Mesothelial cell of epicardium (in vitro differentiated cells): ENCODE measurements at regions not wholly inside any gene's neighbourhood (a gene's known extent, or its start where the extent isn't known, plus 50 kb on each side); places are given as distances from the start of the nearest gene placed in this dataset.

ENCODE experiments used
- DNase-seq, 2 experiments: peaks; one replicate each; pipeline ENCODE4 v3.0.0; 2021; ENCODE audit warnings: low spot score in 2 of 2; ENCODE audit not compliant: unreplicated experiment in 2 of 2
- H3K27ac Mint-ChIP-seq: 2 replicates; pipeline ENCODE4 v1.8.0; 2021; ENCODE audit warnings: mixed read lengths
- H3K27me3 Mint-ChIP-seq: 2 replicates; pipeline ENCODE4 v1.8.0; 2021; ENCODE audit warnings: low read depth, mixed read lengths
- H3K36me3 Mint-ChIP-seq: 2 replicates; pipeline ENCODE4 v1.8.0; 2021; ENCODE audit warnings: mixed read lengths
- H3K4me1 Mint-ChIP-seq: 2 replicates; pipeline ENCODE4 v1.8.0; 2021; ENCODE audit warnings: mixed read lengths
- H3K4me3 Mint-ChIP-seq: 2 replicates; pipeline ENCODE4 v1.8.0; 2021; ENCODE audit warnings: mild to moderate bottlenecking, moderate library complexity, mixed read lengths
- H3K9me3 Mint-ChIP-seq: 2 replicates; pipeline ENCODE4 v1.8.0; 2021; ENCODE audit warnings: mixed read lengths
- TF ChIP-seq, protein P1 (sequence below): fragments of 200-600 bp; sonication (generic); IDR thresholded peaks from one replicate; pipeline ENCODE4 v1.5.0; 2021; ENCODE audit warnings: antibody characterized with exemption; ENCODE audit not compliant: unreplicated experiment

DNA sequence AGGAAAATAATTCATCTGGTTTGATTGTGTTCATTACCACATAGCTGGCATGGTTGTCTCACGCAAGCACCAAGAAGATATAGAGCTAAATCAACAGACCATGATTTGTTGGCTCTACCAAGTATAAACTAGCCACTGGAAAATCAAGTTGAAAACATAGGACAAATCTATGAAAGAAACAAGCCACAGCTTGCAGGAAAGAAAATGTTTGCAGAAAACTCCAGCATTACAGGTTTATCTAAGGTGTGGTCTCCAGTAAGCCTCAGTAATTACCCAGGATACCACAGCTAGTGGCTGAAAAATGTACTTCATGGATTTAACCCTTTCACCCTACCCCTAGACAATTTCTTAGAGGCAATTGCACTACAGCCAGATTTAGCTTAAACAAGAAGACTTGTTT, 340.6 kb downstream of the SOX2 start:
- H3K9me3 Mint-ChIP-seq: no peaks in the 10 kb centered on the region
- H3K27me3 Mint-ChIP-seq: no peaks in the 10 kb centered on the region
- H3K27ac Mint-ChIP-seq: no peak overlapping the region
- no peaks in the 10 kb centered on the region for H3K36me3 Mint-ChIP-seq
- H3K4me3 Mint-ChIP-seq: no peak overlapping the region
- no peak for DNase-seq
- H3K4me1 Mint-ChIP-seq: peaks cover 4% of the 10 kb centered on the region
- TF ChIP-seq, protein P1, sequence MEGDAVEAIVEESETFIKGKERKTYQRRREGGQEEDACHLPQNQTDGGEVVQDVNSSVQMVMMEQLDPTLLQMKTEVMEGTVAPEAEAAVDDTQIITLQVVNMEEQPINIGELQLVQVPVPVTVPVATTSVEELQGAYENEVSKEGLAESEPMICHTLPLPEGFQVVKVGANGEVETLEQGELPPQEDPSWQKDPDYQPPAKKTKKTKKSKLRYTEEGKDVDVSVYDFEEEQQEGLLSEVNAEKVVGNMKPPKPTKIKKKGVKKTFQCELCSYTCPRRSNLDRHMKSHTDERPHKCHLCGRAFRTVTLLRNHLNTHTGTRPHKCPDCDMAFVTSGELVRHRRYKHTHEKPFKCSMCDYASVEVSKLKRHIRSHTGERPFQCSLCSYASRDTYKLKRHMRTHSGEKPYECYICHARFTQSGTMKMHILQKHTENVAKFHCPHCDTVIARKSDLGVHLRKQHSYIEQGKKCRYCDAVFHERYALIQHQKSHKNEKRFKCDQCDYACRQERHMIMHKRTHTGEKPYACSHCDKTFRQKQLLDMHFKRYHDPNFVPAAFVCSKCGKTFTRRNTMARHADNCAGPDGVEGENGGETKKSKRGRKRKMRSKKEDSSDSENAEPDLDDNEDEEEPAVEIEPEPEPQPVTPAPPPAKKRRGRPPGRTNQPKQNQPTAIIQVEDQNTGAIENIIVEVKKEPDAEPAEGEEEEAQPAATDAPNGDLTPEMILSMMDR: no peak

DNA sequence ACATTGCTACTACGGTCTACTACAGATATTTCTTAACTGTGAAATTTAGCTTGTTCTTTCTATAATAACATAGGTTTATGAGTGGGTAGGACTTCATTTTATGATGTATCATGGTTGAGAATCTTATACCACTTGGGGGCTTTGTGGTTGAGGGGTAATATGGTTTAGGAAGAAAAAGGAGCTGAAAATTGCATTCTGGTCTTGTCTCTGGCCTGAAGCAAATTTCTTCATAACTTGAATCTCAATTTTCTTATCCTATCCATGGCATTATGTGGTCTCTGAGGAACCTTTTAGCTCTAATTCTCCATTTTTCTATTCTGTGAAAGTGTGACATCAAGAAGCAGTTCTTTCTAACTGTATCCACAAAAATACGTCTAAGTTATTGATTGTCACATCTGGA, 341.0 kb downstream of the SOX2 start:
- TF ChIP-seq, protein P1: no peak
- Mint-ChIP-seq H3K4me1 (peaks cover 4% of the 10 kb centered on the region), H3K27ac (no peak overlapping the region), H3K4me3 (no peak overlapping the region), H3K9me3 (no peaks in the 10 kb centered on the region), H3K27me3 (no peaks in the 10 kb centered on the region), H3K36me3 (no peaks in the 10 kb centered on the region)
- no peak for DNase-seq

GRCh38 chr3:182058488-182058887, 346.8 kb downstream of the SOX2 start:
- H3K9me3 Mint-ChIP-seq: no peaks in the 10 kb centered on the region
- peaks cover 8% of the 10 kb centered on the region for H3K27me3 Mint-ChIP-seq
- no peak overlapping the region for H3K4me3 Mint-ChIP-seq
- no peak overlapping the region for H3K27ac Mint-ChIP-seq
- no peak for DNase-seq
- H3K4me1 Mint-ChIP-seq: no peaks in the 10 kb centered on the region
- no peaks in the 10 kb centered on the region for H3K36me3 Mint-ChIP-seq
- TF ChIP-seq, protein P1: no peak

DNA sequence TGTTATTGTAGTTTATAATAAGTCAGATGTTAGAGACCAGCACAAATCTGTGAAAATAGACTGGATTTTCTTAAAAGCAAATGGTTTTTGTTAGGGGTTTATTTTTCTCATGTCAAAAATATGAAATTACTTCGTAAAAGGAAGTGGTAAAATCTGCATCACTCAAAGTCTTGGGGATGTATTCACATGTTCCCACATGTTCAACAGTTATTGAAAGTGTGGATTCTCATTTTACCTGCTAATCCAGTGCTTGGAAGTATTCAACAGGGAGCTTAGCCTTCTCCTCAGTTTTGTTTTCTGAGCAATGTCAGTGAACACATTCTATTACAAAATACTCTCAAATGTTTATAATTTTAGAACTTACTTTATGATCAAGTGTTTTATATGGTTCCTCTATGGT, 352.0 kb downstream of the SOX2 start:
- peaks cover 17% of the 10 kb centered on the region for H3K27me3 Mint-ChIP-seq
- no peak overlapping the region for H3K27ac Mint-ChIP-seq
- H3K4me3 Mint-ChIP-seq: no peak overlapping the region
- no peaks in the 10 kb centered on the region for H3K9me3 Mint-ChIP-seq
- H3K4me1 Mint-ChIP-seq: no peaks in the 10 kb centered on the region
- H3K36me3 Mint-ChIP-seq: no peaks in the 10 kb centered on the region
- TF ChIP-seq, protein P1: no peak
- no peak for DNase-seq

DNA sequence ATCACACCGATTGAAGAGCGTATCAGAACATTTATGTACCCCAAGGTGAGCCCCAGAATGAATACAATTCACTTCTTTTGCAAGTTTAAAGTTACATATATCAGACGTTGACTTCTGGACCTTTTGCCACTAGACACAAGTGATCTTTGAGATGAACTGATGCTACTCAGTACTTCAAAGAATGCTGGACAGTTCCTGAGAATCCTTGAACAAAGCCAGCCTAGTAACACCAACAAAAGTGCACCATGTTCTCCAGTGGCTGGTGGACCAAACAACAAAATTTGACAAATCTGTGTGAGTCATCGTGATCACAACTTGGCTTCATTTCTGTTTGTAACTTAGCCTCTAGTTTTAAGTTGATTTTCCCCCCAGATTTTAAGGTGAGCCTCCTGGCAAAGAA, 355.7 kb downstream of the SOX2 start:
- no peak overlapping the region for H3K4me3 Mint-ChIP-seq
- H3K36me3 Mint-ChIP-seq: no peaks in the 10 kb centered on the region
- no peak overlapping the region for H3K27ac Mint-ChIP-seq
- no peak for DNase-seq
- peaks cover 18% of the 10 kb centered on the region for H3K27me3 Mint-ChIP-seq
- TF ChIP-seq, protein P1: no peak
- no peaks in the 10 kb centered on the region for H3K9me3 Mint-ChIP-seq
- H3K4me1 Mint-ChIP-seq: no peaks in the 10 kb centered on the region

DNA sequence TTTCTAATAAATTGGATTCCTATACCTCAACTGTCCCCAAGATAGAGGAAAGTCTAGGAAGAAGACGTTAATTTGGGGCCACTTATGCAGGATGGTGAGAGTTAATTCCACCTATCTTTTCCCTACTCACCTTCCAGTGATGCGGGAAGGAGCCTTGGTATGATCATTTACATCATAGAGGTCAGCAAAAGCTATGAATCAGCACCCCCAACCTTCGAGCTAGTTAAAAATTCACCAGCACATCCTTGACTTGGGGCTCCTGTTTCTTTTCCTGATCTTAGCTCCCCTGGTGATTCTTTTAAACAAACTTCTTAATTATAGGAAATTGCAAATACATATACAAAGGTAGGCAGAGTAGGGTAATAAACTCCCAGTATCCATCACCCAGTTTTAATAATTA, 366.6 kb downstream of the SOX2 start:
- H3K4me3 Mint-ChIP-seq: no peak overlapping the region
- DNase-seq: no peak
- H3K27me3 Mint-ChIP-seq: peaks cover 21% of the 10 kb centered on the region
- H3K9me3 Mint-ChIP-seq: no peaks in the 10 kb centered on the region
- TF ChIP-seq, protein P1: no peak
- H3K27ac Mint-ChIP-seq: no peak overlapping the region
- H3K36me3 Mint-ChIP-seq: no peaks in the 10 kb centered on the region
- H3K4me1 Mint-ChIP-seq: no peaks in the 10 kb centered on the region
